ENCODE measurements at regions not wholly inside any gene's neighbourhood (a gene's known extent, or its start where the extent isn't known, plus 50 kb on each side); places are given as distances from the start of the nearest gene placed in this dataset.
"Not testable (repeated sequence)": the region's sequence is repeated elsewhere in the genome, so short reads cannot be mapped to it uniquely, and the experiment has no call there.

DNA sequence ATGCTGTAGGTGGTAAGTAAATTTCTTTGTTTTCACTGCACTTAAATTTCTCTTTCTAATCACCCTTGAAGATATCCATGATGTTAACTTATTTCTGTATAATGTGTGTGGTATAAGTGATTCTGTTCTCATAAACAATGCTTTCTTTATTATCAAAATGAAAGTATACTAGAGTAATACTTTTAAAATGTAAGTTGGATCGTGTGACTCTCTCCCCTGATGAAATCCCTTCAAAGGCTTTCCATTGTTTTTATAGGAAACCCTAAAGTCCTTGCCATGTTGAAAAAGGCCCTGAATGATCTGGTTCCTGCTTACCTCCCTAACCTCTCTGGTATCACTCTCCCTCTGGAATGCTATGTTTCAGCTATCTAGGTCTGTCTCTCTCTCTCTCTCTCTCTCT is 191.1 kb upstream of the LHX8 start:
- no peak for DNase-seq
- Histone ChIP-seq H3K9me3 (replicated peaks) (peaks cover 26% of the 10 kb centered on the region), H3K27ac (replicated peaks) (no peak overlapping the region), H3K4me1 (no peaks in the 10 kb centered on the region), H3K27me3 (ENCODE audit: low read depth) (no peaks in the 10 kb centered on the region), H3K36me3 (no peaks in the 10 kb centered on the region), H3K4me3 (no peak overlapping the region)
- TF ChIP-seq, protein P1, sequence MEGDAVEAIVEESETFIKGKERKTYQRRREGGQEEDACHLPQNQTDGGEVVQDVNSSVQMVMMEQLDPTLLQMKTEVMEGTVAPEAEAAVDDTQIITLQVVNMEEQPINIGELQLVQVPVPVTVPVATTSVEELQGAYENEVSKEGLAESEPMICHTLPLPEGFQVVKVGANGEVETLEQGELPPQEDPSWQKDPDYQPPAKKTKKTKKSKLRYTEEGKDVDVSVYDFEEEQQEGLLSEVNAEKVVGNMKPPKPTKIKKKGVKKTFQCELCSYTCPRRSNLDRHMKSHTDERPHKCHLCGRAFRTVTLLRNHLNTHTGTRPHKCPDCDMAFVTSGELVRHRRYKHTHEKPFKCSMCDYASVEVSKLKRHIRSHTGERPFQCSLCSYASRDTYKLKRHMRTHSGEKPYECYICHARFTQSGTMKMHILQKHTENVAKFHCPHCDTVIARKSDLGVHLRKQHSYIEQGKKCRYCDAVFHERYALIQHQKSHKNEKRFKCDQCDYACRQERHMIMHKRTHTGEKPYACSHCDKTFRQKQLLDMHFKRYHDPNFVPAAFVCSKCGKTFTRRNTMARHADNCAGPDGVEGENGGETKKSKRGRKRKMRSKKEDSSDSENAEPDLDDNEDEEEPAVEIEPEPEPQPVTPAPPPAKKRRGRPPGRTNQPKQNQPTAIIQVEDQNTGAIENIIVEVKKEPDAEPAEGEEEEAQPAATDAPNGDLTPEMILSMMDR (IDR thresholded peaks at IDR 0.05; ENCODE audit: borderline replicate concordance) = no peak
- intact Hi-C loops (cut with micrococcal nuclease) = no loop called here

DNA sequence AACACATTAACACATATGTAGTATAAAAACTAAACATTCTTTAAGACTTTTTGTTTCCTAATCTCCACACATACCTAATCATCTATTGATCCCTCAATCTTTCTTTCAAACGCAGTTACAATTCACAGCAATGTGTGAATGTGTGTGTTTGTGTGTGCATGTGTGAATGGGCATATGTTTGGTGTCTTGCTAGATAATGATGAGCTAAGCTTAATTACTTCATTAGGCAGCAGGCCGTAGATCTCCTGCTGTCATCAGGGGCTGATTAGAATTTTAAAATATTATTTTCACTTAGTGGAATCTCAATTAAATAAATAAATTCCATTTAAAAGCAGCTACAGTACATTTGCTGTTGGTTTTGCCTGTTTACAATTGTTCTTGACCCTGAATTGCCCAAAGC is 187.8 kb upstream of the LHX8 start:
- peaks cover 18% of the 10 kb centered on the region for H3K9me3 ChIP-seq (replicated peaks)
- no peak overlapping the region for H3K4me3 ChIP-seq
- H3K36me3 ChIP-seq = no peaks in the 10 kb centered on the region
- H3K27me3 ChIP-seq (ENCODE audit: low read depth) = no peaks in the 10 kb centered on the region
- intact Hi-C loops (cut with micrococcal nuclease) = no loop called here
- TF ChIP-seq, protein P1 (IDR thresholded peaks at IDR 0.05; ENCODE audit: borderline replicate concordance) = no peak
- DNase-seq = no peak
- no peak overlapping the region for H3K27ac ChIP-seq (replicated peaks)
- no peaks in the 10 kb centered on the region for H3K4me1 ChIP-seq

DNA sequence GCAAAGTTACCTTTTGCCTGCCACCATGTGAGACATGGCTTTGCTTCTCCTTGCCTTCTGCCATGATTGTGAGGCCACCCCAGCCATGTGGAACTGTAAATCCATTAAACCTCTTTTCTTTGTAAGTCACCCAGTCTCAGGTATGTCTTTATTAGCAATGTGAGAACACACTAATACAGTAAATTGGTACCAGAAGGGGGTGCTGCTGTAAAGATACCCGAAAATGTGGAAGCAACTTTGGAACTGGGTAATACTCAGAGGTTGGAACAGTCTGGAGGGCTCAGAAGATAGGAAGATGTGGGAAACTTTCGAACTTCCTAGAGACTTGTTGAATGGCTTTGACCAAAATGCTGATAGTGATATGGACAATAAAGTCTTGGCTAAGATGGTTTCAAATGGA is 184.8 kb upstream of the LHX8 start:
- H3K4me3 ChIP-seq; H3K27me3 ChIP-seq (ENCODE audit: low read depth); H3K27ac ChIP-seq (replicated peaks); DNase-seq; H3K4me1 ChIP-seq; intact Hi-C loops (cut with micrococcal nuclease); H3K9me3 ChIP-seq (replicated peaks); H3K36me3 ChIP-seq: not testable (repeated sequence)

DNA sequence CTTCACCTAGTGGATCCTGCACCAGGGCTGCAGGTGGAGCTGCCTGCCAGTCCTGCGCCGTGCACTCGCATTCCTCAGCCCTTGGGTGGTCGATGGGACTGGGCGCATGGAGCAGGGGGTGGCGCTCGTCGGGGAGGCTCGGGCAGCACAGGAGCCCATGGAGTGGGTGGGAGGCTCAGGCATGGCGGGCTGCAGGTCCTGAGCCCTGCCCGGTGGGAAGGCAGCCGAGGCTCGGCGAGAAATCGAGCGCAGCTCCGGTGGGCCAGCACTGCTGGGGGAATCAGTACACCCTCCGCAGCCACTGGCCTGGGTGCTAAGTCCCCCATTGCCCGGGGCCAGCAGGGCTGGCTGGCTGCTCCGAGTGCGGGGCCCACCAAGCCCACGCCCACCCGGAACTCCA is 182.2 kb upstream of the LHX8 start:
- intact Hi-C loops (cut with micrococcal nuclease); H3K9me3 ChIP-seq (replicated peaks); H3K4me3 ChIP-seq; H3K4me1 ChIP-seq; H3K36me3 ChIP-seq; H3K27me3 ChIP-seq (ENCODE audit: low read depth); H3K27ac ChIP-seq (replicated peaks); DNase-seq: not testable (repeated sequence)

DNA sequence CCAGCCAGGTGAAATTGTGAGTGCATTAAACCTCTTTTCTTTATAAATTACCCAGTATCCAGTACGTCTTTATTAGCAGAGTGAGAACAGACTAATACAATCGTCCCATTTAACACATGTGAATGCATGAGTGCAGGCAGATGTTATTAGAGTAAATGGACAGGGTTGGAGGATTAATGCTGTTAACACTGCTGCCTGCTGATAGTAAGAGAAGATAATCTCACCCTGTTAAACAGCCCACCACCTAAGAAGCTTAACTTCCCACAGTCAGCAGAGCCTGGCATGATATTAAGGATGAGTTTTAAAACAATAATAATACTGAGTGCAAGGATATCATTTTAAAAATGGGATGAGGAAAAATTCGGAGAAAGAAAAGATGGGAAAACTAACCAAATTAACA is 181.4 kb upstream of the LHX8 start:
- H3K9me3 ChIP-seq (replicated peaks) = peaks cover 3% of the 10 kb centered on the region
- no peak for DNase-seq
- H3K36me3 ChIP-seq = no peaks in the 10 kb centered on the region
- intact Hi-C loops (cut with micrococcal nuclease) = no loop called here
- no peaks in the 10 kb centered on the region for H3K4me1 ChIP-seq
- H3K27me3 ChIP-seq (ENCODE audit: low read depth) = no peaks in the 10 kb centered on the region
- TF ChIP-seq, protein P1 (IDR thresholded peaks at IDR 0.05; ENCODE audit: borderline replicate concordance) = no peak
- H3K4me3 ChIP-seq = no peak overlapping the region
- H3K27ac ChIP-seq (replicated peaks) = no peak overlapping the region

DNA sequence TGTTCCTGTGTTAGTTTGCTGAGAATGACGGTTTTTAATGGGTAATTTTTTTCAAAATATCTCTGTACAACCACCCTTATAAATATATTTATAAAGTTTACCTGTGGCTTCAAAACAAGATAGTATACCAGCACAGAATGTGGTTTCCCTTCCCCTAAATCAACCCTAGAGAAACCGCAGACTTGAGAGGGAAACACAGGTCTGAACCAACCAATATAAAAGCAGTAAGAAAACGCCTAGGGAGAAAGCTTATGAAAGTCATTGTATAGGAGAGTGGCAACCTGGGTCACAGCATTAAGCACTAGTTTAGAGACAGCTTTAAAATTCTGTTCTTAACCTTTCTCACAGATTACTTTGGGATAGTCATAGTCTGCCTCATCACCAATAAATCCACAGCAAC is 180.6 kb upstream of the LHX8 start:
- TF ChIP-seq, protein P1 (IDR thresholded peaks at IDR 0.05; ENCODE audit: borderline replicate concordance) = no peak
- no peaks in the 10 kb centered on the region for H3K36me3 ChIP-seq
- H3K27ac ChIP-seq (replicated peaks) = no peak overlapping the region
- H3K9me3 ChIP-seq (replicated peaks) = no peaks in the 10 kb centered on the region
- no peaks in the 10 kb centered on the region for H3K27me3 ChIP-seq (ENCODE audit: low read depth)
- no peak overlapping the region for H3K4me3 ChIP-seq
- DNase-seq = no peak
- no peaks in the 10 kb centered on the region for H3K4me1 ChIP-seq
- intact Hi-C loops (cut with micrococcal nuclease) = no loop called here

DNA sequence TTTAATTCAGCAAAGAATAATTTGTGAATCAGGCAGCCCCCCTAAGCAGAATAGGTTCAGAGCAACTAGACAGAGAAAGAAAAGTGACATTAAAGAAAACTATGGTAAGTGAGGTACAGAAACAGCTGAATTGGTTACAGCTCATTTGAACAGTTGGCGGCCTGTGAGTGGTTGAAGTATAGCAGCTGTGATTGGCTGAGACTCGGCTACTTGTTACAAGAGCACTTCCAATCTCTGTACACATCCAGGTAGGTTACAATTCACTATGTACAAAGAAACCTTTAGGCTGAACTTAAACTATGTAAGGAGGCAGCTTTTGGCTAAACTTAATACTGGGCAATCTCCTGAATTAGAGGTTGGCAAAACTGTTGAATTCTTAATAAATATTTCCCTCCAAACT is 171.1 kb upstream of the LHX8 start:
- H3K4me1 ChIP-seq = peaks cover 4% of the 10 kb centered on the region
- intact Hi-C loops (cut with micrococcal nuclease) = no loop called here
- no peak overlapping the region for H3K27ac ChIP-seq (replicated peaks)

More for the DNA sequence above, 171.1 kb upstream of the LHX8 start:
- Histone ChIP-seq H3K4me3 (no peak overlapping the region), H3K36me3 (no peaks in the 10 kb centered on the region), H3K9me3 (replicated peaks) (no peaks in the 10 kb centered on the region), H3K27me3 (ENCODE audit: low read depth) (no peaks in the 10 kb centered on the region)
- DNase-seq = no peak
- TF ChIP-seq, protein P1 (IDR thresholded peaks at IDR 0.05; ENCODE audit: borderline replicate concordance) = no peak
